ENCODE measurements at regions not wholly inside any gene's neighbourhood (a gene's known extent, or its start where the extent isn't known, plus 50 kb on each side); places are given as distances from the start of the nearest gene placed in this dataset.

DNA sequence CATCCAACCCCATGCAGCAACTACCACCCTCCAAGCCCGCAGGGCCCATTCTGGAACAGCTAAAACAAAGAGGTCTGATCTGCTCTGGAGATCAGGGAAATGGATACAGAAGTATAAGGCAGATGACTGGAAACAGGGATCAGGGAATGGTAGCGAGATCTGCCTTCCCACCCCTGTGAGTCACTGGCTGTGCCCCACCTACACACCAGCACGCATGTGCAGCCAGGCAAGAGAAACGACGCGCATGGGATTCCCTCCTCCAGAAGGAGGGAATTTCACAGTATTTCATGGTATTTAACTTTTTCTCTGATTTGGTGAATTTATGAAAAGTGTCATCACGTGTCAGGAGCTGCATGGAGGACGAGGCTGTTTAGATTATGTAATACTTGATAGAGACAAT is 116.7 kb downstream of the ARRDC4 start:
- Histone ChIP-seq H3K27me3 (ENCODE audit: insufficient read depth, low read length, poor library complexity, severe bottlenecking) (no peaks in the 10 kb centered on the region), H3K9ac (ENCODE audit: low read depth, low read length, poor library complexity, severe bottlenecking) (peak overlapping the region; percentile 37), H3K4me3 (ENCODE audit: low read length, poor library complexity, severe bottlenecking) (no peak overlapping the region), H3K79me2 (ENCODE audit: insufficient read depth, low read length) (no peaks in the 10 kb centered on the region), H3K36me3 (ENCODE audit: insufficient read depth, low read length) (no peaks in the 10 kb centered on the region), H3K4me2 (ENCODE audit: low read depth, low read length, poor library complexity, severe bottlenecking) (no peak overlapping the region), H3K4me1 (ENCODE audit: insufficient read depth, low read length, poor library complexity, severe bottlenecking) (peaks cover 22% of the 10 kb centered on the region), H3K9me3 (ENCODE audit: insufficient read depth, low read depth, low read length) (no peaks in the 10 kb centered on the region), H3K9me2 (replicated peaks; ENCODE audit: low read depth, low read length) (no peaks in the 10 kb centered on the region), H3F3A (ENCODE audit: low read depth) (no peaks in the 10 kb centered on the region), H2AFZ (ENCODE audit: low read length) (0 out of 2 replicates have a peak overlapping the region, but pooled peaks have one; percentile 47), H4K20me1 (ENCODE audit: insufficient read depth, low read length, poor library complexity, severe bottlenecking) (no peaks in the 10 kb centered on the region)
- no peak for TF ChIP-seq EZH2phosphoT487 (IDR thresholded peaks at IDR 0.05; ENCODE audit: borderline replicate concordance)
- TF ChIP-seq, protein P1, sequence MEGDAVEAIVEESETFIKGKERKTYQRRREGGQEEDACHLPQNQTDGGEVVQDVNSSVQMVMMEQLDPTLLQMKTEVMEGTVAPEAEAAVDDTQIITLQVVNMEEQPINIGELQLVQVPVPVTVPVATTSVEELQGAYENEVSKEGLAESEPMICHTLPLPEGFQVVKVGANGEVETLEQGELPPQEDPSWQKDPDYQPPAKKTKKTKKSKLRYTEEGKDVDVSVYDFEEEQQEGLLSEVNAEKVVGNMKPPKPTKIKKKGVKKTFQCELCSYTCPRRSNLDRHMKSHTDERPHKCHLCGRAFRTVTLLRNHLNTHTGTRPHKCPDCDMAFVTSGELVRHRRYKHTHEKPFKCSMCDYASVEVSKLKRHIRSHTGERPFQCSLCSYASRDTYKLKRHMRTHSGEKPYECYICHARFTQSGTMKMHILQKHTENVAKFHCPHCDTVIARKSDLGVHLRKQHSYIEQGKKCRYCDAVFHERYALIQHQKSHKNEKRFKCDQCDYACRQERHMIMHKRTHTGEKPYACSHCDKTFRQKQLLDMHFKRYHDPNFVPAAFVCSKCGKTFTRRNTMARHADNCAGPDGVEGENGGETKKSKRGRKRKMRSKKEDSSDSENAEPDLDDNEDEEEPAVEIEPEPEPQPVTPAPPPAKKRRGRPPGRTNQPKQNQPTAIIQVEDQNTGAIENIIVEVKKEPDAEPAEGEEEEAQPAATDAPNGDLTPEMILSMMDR (conservative IDR thresholded peaks at IDR 0.05; ENCODE audit: low read length) = no peak

DNA sequence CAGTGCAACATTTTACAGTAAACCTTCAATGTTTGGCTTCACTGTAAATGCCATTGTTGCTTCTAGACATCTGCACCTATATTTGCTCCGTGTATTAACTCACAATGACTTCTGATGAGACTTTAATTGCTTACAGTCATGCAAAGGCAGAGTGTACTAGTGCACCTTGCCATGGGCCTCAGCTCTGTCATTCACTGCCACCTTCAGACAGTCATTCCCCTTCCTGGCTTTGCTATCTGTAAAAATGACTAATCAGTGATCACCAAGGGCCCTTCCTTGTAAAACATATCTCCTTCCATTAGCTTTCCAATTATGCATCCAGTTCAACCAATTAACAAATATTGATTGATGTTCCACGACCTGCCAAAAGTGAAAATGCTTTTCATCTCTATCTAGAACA is 120.3 kb downstream of the ARRDC4 start:
- no peaks in the 10 kb centered on the region for H3K9me3 ChIP-seq (ENCODE audit: insufficient read depth, low read depth, low read length)
- no peaks in the 10 kb centered on the region for H4K20me1 ChIP-seq (ENCODE audit: insufficient read depth, low read length, poor library complexity, severe bottlenecking)
- TF ChIP-seq EZH2phosphoT487 (IDR thresholded peaks at IDR 0.05; ENCODE audit: borderline replicate concordance) = no peak
- TF ChIP-seq, protein P1 (conservative IDR thresholded peaks at IDR 0.05; ENCODE audit: low read length) = peak; percentile 24; the same call in 1 of the 2 replicates
- H3K79me2 ChIP-seq (ENCODE audit: insufficient read depth, low read length) = no peaks in the 10 kb centered on the region
- H3K9ac ChIP-seq (ENCODE audit: low read depth, low read length, poor library complexity, severe bottlenecking) = no peak overlapping the region
- H3K27me3 ChIP-seq (ENCODE audit: insufficient read depth, low read length, poor library complexity, severe bottlenecking) = no peaks in the 10 kb centered on the region
- no peaks in the 10 kb centered on the region for H3K36me3 ChIP-seq (ENCODE audit: insufficient read depth, low read length)
- H3K9me2 ChIP-seq (replicated peaks; ENCODE audit: low read depth, low read length) = no peaks in the 10 kb centered on the region
- H3F3A ChIP-seq (ENCODE audit: low read depth) = no peaks in the 10 kb centered on the region
- H3K4me3 ChIP-seq (ENCODE audit: low read length, poor library complexity, severe bottlenecking) = no peak overlapping the region
- H3K4me1 ChIP-seq (ENCODE audit: insufficient read depth, low read length, poor library complexity, severe bottlenecking) = peaks cover 16% of the 10 kb centered on the region
- H3K4me2 ChIP-seq (ENCODE audit: low read depth, low read length, poor library complexity, severe bottlenecking) = no peak overlapping the region
- no peak overlapping the region for H2AFZ ChIP-seq (ENCODE audit: low read length)

DNA sequence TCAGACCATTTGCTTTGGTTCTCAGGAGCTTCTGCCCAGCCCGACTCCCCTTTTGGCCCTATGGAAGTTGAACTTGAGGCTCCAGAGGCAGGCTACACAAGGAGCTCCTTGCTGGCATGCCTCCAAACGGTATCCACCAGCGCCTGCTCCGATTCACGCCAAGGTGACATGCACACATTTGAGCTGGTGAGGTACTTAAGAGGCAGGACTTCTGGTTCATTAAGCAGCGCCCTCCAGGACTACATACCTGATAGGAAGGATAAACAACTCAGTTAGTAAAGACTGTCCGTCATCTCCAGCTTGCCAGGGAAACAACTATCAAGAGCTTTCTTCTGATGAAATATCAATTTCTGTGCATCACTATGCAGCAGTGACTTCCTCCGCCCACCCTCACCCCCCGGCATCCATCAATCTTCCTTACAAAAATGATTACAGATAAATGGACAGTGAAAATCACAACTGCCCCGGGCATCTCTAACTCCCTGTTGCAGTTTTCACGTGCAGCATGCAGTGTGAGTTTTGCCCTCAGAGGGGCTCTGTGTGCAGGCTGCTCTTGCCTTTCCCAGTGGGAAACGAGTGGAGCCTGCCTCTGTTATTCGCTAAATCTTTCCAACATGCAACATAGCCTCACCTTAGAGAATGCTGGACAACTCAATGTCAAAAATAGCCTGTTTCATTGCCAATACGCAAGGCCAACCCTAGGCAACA is 122.9 kb downstream of the ARRDC4 start:
- Histone ChIP-seq H3K9ac (ENCODE audit: low read depth, low read length, poor library complexity, severe bottlenecking) (no peak overlapping the region), H3K27me3 (ENCODE audit: insufficient read depth, low read length, poor library complexity, severe bottlenecking) (no peaks in the 10 kb centered on the region), H2AFZ (ENCODE audit: low read length) (no peak overlapping the region), H3K9me3 (ENCODE audit: insufficient read depth, low read depth, low read length) (peaks cover 3% of the 10 kb centered on the region; the same call in 1 of the 2 replicates), H3K4me2 (ENCODE audit: low read depth, low read length, poor library complexity, severe bottlenecking) (no peak overlapping the region), H3K9me2 (replicated peaks; ENCODE audit: low read depth, low read length) (no peaks in the 10 kb centered on the region), H3K79me2 (ENCODE audit: insufficient read depth, low read length) (no peaks in the 10 kb centered on the region), H3K36me3 (ENCODE audit: insufficient read depth, low read length) (no peaks in the 10 kb centered on the region), H3F3A (ENCODE audit: low read depth) (no peaks in the 10 kb centered on the region), H3K4me1 (ENCODE audit: insufficient read depth, low read length, poor library complexity, severe bottlenecking) (no peaks in the 10 kb centered on the region), H3K4me3 (ENCODE audit: low read length, poor library complexity, severe bottlenecking) (no peak overlapping the region), H4K20me1 (ENCODE audit: insufficient read depth, low read length, poor library complexity, severe bottlenecking) (no peaks in the 10 kb centered on the region)
- no peak for TF ChIP-seq EZH2phosphoT487 (IDR thresholded peaks at IDR 0.05; ENCODE audit: borderline replicate concordance)
- TF ChIP-seq, protein P1 (conservative IDR thresholded peaks at IDR 0.05; ENCODE audit: low read length) = no peak

Measured in Loucy (cell line).